Mesodermal cell (in vitro differentiated cells): ENCODE measurements at regions not wholly inside any gene's neighbourhood (a gene's known extent, or its start where the extent isn't known, plus 50 kb on each side); places are given as distances from the start of the nearest gene placed in this dataset.

Experiments used
- H3K27ac ChIP-seq: 2 replicates; pipeline ENCODE4 v1.7.0; 2013; ENCODE audit warnings: mild to moderate bottlenecking, low read depth, low read length, moderate library complexity; ENCODE audit not compliant: severe bottlenecking
- H3K36me3 ChIP-seq: 2 replicates; pipeline ENCODE4 v1.7.1; 2013; ENCODE audit warnings: mild to moderate bottlenecking, low read length, moderate library complexity; ENCODE audit not compliant: control insufficient read depth, insufficient read depth
- H3K4me1 ChIP-seq: one replicate; pipeline ENCODE4 v1.7.1; 2013; ENCODE audit warnings: mild to moderate bottlenecking, low read length; ENCODE audit not compliant: insufficient read depth, control insufficient read depth, poor library complexity, severe bottlenecking
- H3K4me3 ChIP-seq: 2 replicates; pipeline ENCODE4 v1.7.0; 2013; ENCODE audit warnings: low read length, control low read depth, mild to moderate bottlenecking; ENCODE audit not compliant: insufficient read depth, poor library complexity, severe bottlenecking; ENCODE audit errors: extremely low read depth
- H3K9me3 ChIP-seq: 2 replicates; pipeline ENCODE4 v1.7.1; 2013; ENCODE audit warnings: mild to moderate bottlenecking, low read length, moderate library complexity; ENCODE audit not compliant: control insufficient read depth
- WGBS, 2 experiments: methylation state at CpG; one replicate each; pipeline ENCODE4 v1.1.5; 2013; ENCODE audit warnings: missing lambda C conversion rate in 2 of 2; ENCODE audit not compliant: insufficient coverage in 2 of 2; 5-methylcytosine and 5-hydroxymethylcytosine counted together

DNA sequence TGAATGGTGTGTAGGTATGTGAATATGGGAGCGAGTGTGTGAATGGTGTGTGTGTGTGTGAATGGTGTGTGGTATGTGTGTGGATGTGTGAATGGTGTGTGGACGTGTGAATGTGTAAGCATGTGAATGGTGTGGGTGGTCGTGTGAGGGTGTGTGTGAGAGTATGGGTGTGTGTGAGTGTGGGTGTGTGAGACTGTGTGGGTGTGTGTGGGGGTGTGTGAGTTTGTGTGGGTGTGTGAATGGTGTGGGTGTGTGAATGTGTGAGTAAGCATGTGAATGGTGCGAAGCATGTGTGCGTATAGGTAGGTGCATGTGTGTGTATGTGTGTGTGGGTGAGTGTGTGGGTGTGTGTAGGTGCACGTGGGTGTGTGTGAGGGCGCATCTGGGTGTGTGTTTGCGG is 160.7 kb upstream of the COBL start:
- no peaks in the 10 kb centered on the region for H3K4me1 ChIP-seq
- no peaks in the 10 kb centered on the region for H3K9me3 ChIP-seq
- no peaks in the 10 kb centered on the region for H3K36me3 ChIP-seq
- H3K4me3 ChIP-seq: no peak overlapping the region
- 95% methylated on average over 6 to 8 of the region's 8 CpGs for WGBS, 2 experiments
- H3K27ac ChIP-seq: no peak overlapping the region

DNA sequence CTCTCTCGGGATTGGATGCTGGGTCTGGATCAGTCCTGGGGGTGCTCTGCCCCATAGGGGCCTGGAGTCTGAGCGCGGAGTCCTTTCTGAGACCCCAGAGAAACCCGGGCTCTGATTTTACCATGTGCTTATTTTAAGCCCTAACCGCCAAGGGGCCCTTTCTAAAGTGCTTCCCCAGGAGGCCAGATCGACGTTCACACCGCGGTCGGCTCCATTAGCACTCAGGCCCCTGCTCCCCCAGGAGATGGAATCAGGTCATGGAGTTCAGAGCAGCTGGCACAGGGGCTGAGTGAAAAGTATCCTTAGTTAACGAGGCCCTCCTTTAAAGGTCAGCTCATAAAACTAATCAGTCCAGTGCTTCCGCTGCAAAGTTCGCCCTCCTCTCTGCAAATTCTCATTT is 159.4 kb upstream of the COBL start:
- 93 to 95% methylated on average over 12 to 13 of the region's 13 CpGs for WGBS, 2 experiments
- Histone ChIP-seq H3K36me3 (no peaks in the 10 kb centered on the region), H3K4me1 (no peaks in the 10 kb centered on the region), H3K27ac (no peak overlapping the region), H3K9me3 (no peaks in the 10 kb centered on the region), H3K4me3 (no peak overlapping the region)

DNA sequence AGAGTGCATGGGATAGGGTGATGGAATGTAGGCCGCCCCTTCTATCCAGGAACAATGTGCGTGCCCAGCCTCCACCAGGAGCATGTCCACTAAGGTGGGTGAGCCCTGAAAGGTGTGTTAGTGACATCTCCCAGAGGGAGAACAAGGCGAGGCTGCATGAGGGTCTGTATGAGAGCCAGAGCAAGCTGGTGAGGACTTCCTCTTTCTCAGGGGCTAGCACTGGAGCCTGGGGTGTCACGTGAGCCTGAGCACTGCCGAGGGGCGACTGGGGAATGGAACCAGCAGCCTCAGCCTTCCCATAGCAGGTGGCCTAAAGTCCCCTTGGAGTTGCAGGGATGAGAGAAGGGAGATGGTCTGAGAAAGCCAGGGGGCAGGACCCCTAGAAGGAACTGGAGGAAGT is 156.3 kb upstream of the COBL start:
- Histone ChIP-seq H3K27ac (no peak overlapping the region), H3K4me3 (no peak overlapping the region), H3K9me3 (no peaks in the 10 kb centered on the region), H3K36me3 (no peaks in the 10 kb centered on the region), H3K4me1 (no peaks in the 10 kb centered on the region)
- 86 to 88% methylated on average over 3 to 6 of the region's 6 CpGs for WGBS, 2 experiments

DNA sequence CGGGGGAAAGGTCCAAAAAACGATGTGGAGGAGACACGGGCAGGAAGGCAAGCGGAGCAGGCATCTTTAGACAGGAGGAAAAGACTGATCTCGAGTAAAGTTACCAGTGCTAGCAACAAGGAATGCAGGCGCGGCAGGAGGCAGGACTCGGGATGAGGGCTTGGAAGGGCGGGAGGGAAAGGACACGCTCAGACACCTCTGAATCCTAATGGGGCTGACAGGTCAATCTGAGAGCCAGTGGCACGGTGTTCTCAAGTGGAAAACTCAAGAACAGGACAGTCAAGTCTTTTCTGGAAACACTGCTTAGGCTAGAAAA is 155.3 kb upstream of the COBL start:
- H3K27ac ChIP-seq: no peak overlapping the region
- H3K4me3 ChIP-seq: no peak overlapping the region
- no peaks in the 10 kb centered on the region for H3K9me3 ChIP-seq
- 68% methylated on average over 11 of the region's 11 CpGs for whole genome bisulfite sequencing, 2 experiments
- no peaks in the 10 kb centered on the region for H3K4me1 ChIP-seq
- no peaks in the 10 kb centered on the region for H3K36me3 ChIP-seq

DNA sequence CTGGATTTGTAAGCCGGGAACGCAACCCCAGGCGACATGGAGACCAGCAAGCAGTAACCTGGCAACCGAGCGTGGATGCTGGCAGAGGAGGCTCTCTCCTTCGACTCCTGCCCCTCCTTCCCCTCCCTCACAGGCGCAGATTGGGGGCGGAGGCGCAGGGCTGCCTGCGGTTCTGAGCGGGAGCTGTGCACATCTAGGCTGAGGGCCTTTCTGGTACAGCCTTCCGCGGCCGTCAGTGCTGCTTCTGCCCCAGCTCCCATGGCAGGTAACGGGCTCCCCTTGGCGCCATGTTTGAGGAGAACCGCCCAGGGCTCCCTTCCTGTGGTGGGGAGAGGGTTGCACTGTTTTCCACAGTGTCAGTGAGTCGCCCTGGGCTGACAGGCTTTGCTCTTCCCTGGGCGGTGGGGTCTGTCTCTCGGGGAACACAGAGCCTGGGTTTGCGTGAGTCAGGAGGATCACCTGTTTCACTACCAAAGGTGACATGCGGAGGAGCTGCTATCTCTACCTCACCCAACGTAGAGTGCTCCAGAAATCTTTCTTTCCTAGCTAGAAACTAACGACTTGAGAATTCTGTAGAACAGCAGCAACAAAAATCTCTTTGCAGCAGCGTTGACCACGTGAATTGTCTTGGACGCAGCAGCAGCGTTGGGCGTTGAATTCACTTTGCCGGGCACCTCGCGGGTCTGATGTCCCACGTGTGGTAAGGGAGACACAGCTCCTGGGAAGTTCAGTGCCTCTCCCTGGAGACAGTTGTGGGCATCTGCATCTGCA is 154.8 kb upstream of the COBL start:
- WGBS, 2 experiments: 71 to 73% methylated on average over 32 to 33 of the region's 33 CpGs
- H3K4me1 ChIP-seq: no peaks in the 10 kb centered on the region
- H3K9me3 ChIP-seq: no peaks in the 10 kb centered on the region
- H3K27ac ChIP-seq: no peak overlapping the region
- no peaks in the 10 kb centered on the region for H3K36me3 ChIP-seq
- H3K4me3 ChIP-seq: no peak overlapping the region

DNA sequence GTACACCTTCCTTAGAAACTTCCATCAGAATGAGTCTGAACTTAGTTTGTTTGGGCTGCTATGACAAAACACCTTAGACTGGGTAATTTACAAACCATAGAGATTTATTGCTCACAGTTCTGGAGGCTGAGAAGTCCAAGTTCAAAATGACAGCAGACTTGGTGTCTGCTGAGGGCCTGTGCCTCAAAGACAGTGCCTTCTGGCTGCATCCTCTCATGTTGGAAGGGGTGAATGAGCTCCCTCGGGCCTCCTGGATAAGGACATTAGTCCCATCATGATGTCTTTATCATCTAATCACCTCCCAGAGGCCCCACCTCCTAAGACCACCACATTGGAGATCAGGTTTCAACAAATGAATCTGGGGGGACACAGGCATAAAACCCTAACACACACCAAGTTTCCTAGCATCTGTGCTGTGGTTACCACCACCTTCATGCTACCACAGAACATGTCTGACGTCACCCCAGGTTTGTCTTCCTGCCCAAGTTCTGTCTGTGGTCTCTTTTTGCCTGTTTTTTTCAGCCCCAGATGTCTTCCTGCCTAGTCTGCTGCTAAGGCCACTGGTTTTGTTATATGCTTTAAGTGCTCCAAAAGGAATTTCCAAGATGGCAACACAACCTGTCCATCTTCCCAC is 150.9 kb upstream of the COBL start:
- no peaks in the 10 kb centered on the region for H3K4me1 ChIP-seq
- WGBS, 2 experiments: 62 to 66% methylated on average over 2 of the region's 2 CpGs
- H3K4me3 ChIP-seq: no peak overlapping the region
- no peaks in the 10 kb centered on the region for H3K9me3 ChIP-seq
- no peaks in the 10 kb centered on the region for H3K36me3 ChIP-seq
- H3K27ac ChIP-seq: no peak overlapping the region

GRCh38 chr7:51459809-51460208 is 143.2 kb upstream of the COBL start:
- no peaks in the 10 kb centered on the region for H3K36me3 ChIP-seq
- WGBS, 2 experiments: 65 to 83% methylated on average over 4 of the region's 4 CpGs
- no peak overlapping the region for H3K27ac ChIP-seq
- H3K4me1 ChIP-seq: no peaks in the 10 kb centered on the region
- H3K4me3 ChIP-seq: no peak overlapping the region
- H3K9me3 ChIP-seq: no peaks in the 10 kb centered on the region

- no peaks in the 10 kb centered on the region for H3K4me1 ChIP-seq
- H3K36me3 ChIP-seq: no peaks in the 10 kb centered on the region
- H3K9me3 ChIP-seq: no peaks in the 10 kb centered on the region
- H3K4me3 ChIP-seq: no peak overlapping the region
- H3K27ac ChIP-seq: no peak overlapping the region
- WGBS, 2 experiments: 55 to 82% methylated on average over 1 to 2 of the region's 4 CpGs
These were observed 142.1 kb upstream of the COBL start for GRCh38 chr7:51458693-51459092.

GRCh38 chr7:51457079-51457478 is 140.5 kb upstream of the COBL start:
- H3K27ac ChIP-seq: no peak overlapping the region
- WGBS, 2 experiments: 94% methylated on average over 2 to 5 of the region's 5 CpGs
- no peaks in the 10 kb centered on the region for H3K9me3 ChIP-seq

GRCh38 chr7:51456431-51457060 is 139.9 kb upstream of the COBL start:
- H3K36me3 ChIP-seq: no peaks in the 10 kb centered on the region
- H3K4me1 ChIP-seq: no peaks in the 10 kb centered on the region
- no peak overlapping the region for H3K4me3 ChIP-seq
- WGBS, 2 experiments: 91% methylated on average over 1 of the region's 2 CpGs; no CpG with 5 or more reads in 1 of the 2 experiments
- H3K9me3 ChIP-seq: no peaks in the 10 kb centered on the region
- no peak overlapping the region for H3K27ac ChIP-seq

More at GRCh38 chr7:51457079-51457478, 140.5 kb upstream of the COBL start:
- no peak overlapping the region for H3K4me3 ChIP-seq
- no peaks in the 10 kb centered on the region for H3K36me3 ChIP-seq
- no peaks in the 10 kb centered on the region for H3K4me1 ChIP-seq

DNA sequence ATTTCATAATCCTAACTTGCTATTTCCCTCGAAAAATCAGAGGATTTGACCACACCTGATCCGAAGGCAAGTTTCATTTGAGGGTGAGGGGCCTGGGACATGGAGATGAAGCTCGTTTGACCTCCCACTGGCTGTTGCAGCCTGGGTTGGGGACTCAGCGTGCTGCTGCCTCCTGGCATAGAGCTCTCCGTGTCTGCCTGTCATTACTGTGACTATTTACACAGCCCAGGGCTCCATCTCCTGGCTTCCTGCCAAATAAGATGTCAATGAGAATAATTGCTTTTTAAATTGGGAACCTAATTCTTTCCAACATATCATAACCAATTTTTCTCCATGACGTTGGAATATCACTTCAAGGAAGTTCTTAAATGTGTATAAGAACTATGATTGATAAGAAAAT is 139.3 kb upstream of the COBL start:
- Histone ChIP-seq H3K4me3 (no peak overlapping the region), H3K36me3 (no peaks in the 10 kb centered on the region), H3K9me3 (no peaks in the 10 kb centered on the region), H3K27ac (no peak overlapping the region), H3K4me1 (no peaks in the 10 kb centered on the region)
- WGBS, 2 experiments: 43 to 53% methylated on average over 2 of the region's 6 CpGs
